Panc1 (cell line): ENCODE measurements at regions not wholly inside any gene's neighbourhood (a gene's known extent, or its start where the extent isn't known, plus 50 kb on each side); places are given as distances from the start of the nearest gene placed in this dataset.

ENCODE experiments used
- ATAC-seq: fragments of 200-7000 bp; cut with Tn5 transposase; 2 replicates; pipeline ENCODE4 v1.9.1; 2020; ENCODE audit warnings: mild to moderate bottlenecking, moderate library complexity
- BruUV-seq: library from RNA; stranded (reverse); fragments of 400-500 nt; replicated peaks from 2 replicates; lab custom pipeline; 2021; lab: Mats Ljungman, UMichigan
- CTCF ChIA-PET: fragments of 300-600 bp; sonication (Branson Sonifier 250); formaldehyde crosslinking; loops from one replicate; lab custom pipeline; 2022; ENCODE audit warnings: antibody characterized with exemption; lab: Charles Lee
- POLR2A ChIA-PET: fragments of 300-600 bp; sonication (Branson Sonifier 250); formaldehyde crosslinking; loops from one replicate; lab custom pipeline; 2022; ENCODE audit warnings: antibody characterized with exemption; lab: Charles Lee
- DNase-seq: peaks from one replicate; pipeline ENCODE4 v3.0.0-alpha.2; 2010; ENCODE audit warnings: low read depth, low spot score
- H3K27ac ChIP-seq: 2 replicates; pipeline ENCODE4 v1.5.1; 2011; ENCODE audit warnings: mild to moderate bottlenecking, low read length, inconsistent platforms
- H3K27me3 ChIP-seq: fragments of 200-500 bp; sonication (Bioruptor generic); 2 replicates; pipeline ENCODE4 v1.6.0; 2014; ENCODE audit warnings: low read length, inconsistent platforms; ENCODE audit not compliant: control insufficient read depth, insufficient read depth
- H3K36me3 ChIP-seq: fragments of 200-500 bp; sonication (Bioruptor generic); 2 replicates; pipeline ENCODE4 v1.5.1; 2014; ENCODE audit warnings: inconsistent platforms, mild to moderate bottlenecking, low read length, moderate library complexity; ENCODE audit not compliant: control insufficient read depth, insufficient read depth
- H3K4me1 ChIP-seq: 2 replicates; pipeline ENCODE4 v1.5.1; 2011; ENCODE audit warnings: inconsistent platforms, mild to moderate bottlenecking, low read length, moderate library complexity; ENCODE audit not compliant: control insufficient read depth, insufficient read depth
- H3K4me3 ChIP-seq, 2 experiments: 2 replicates each; pipeline ENCODE4 v1.5.1; 2011 to 2012; ENCODE audit warnings: low read depth in 2 of 2, low read length in 2 of 2, mild to moderate bottlenecking in 2 of 2, inconsistent platforms in 1 of 2, moderate library complexity in 1 of 2
- H3K9me3 ChIP-seq: fragments of 200-500 bp; sonication (Bioruptor generic); 2 replicates; pipeline ENCODE4 v1.5.1; 2014; ENCODE audit warnings: low read depth, mild to moderate bottlenecking, inconsistent platforms, low read length, moderate library complexity; ENCODE audit not compliant: control insufficient read depth, insufficient read depth
- CTCF ChIP-seq: fragments of 450-650 bp; IDR thresholded peaks from 2 replicates; pipeline ENCODE4 v1.5.1; 2017; ENCODE audit warnings: mild to moderate bottlenecking
- POLR2AphosphoS5 ChIP-seq: IDR thresholded peaks from 2 replicates; pipeline ENCODE4 v1.6.1; 2012; ENCODE audit warnings: mild to moderate bottlenecking, low read depth, low read length, moderate library complexity
- SIN3A ChIP-seq: IDR thresholded peaks from 2 replicates; pipeline ENCODE4 v1.6.1; 2012; ENCODE audit warnings: low read depth, mild to moderate bottlenecking, low read length, moderate library complexity, borderline replicate concordance; ENCODE audit not compliant: insufficient read depth
- TCF7L2 ChIP-seq: IDR thresholded peaks from 2 replicates; pipeline ENCODE4 v1.6.1; 2011; ENCODE audit warnings: mild to moderate bottlenecking, low read depth, low read length, inconsistent platforms
- in situ Hi-C: cut with HindIII; loops from 2 replicates; pipeline ENCODE4 v1.10.0; 2016; ENCODE audit warnings: low sequenced_read_pairs, low pct_unique_long_range_greater_than_20kb
- intact Hi-C: fragments of 100-400 bp; cut with micrococcal nuclease; formaldehyde crosslinking; loops from one replicate; pipeline ENCODE4 v1.10.0; 2022; ENCODE audit not compliant: unreplicated experiment
- TF ChIP-seq, protein P1 (sequence below), 2 experiments: IDR thresholded peaks; 2 replicates each; pipeline ENCODE4 v1.6.1; 2011 to 2012; ENCODE audit warnings: low read depth in 2 of 2, control low read depth in 1 of 2, low read length in 1 of 2, mild to moderate bottlenecking in 1 of 2, moderate library complexity in 1 of 2; ENCODE audit not compliant: insufficient read depth in 1 of 2

- no peak for TF ChIP-seq TCF7L2
- ChIA-PET CTCF (no interaction called here), POLR2A (no interaction called here)
- BruUV-seq, result no TSS peak
- no peaks in the 10 kb centered on the region for H3K4me1 ChIP-seq
- intact Hi-C loops (no loop called here), in situ Hi-C loops (no loop called here)
- H3K9me3 ChIP-seq, result no peaks in the 10 kb centered on the region
- H3K27me3 ChIP-seq, result peaks cover 31% of the 10 kb centered on the region
- H3K27ac ChIP-seq, result no peak overlapping the region
- H3K36me3 ChIP-seq, result no peaks in the 10 kb centered on the region
- ATAC-seq, result no peak
- no peak overlapping the region for H3K4me3 ChIP-seq
- DNase-seq, result no peak
Observed at GRCh38 chr6:169884158-169884557, 132.7 kb downstream of the ERMARD start.

GRCh38 chr6:169883316-169883715, 131.9 kb downstream of the ERMARD start:
- no peaks in the 10 kb centered on the region for H3K36me3 ChIP-seq
- peaks cover 37% of the 10 kb centered on the region for H3K27me3 ChIP-seq
- intact Hi-C loops (no loop called here), in situ Hi-C loops (no loop called here)
- no peaks in the 10 kb centered on the region for H3K9me3 ChIP-seq
- ChIA-PET CTCF (no interaction called here), POLR2A (no interaction called here)
- DNase-seq, result no peak
- H3K27ac ChIP-seq, result no peak overlapping the region
- no TSS peak for BruUV-seq
- no peak for ATAC-seq
- TF ChIP-seq, protein P1, sequence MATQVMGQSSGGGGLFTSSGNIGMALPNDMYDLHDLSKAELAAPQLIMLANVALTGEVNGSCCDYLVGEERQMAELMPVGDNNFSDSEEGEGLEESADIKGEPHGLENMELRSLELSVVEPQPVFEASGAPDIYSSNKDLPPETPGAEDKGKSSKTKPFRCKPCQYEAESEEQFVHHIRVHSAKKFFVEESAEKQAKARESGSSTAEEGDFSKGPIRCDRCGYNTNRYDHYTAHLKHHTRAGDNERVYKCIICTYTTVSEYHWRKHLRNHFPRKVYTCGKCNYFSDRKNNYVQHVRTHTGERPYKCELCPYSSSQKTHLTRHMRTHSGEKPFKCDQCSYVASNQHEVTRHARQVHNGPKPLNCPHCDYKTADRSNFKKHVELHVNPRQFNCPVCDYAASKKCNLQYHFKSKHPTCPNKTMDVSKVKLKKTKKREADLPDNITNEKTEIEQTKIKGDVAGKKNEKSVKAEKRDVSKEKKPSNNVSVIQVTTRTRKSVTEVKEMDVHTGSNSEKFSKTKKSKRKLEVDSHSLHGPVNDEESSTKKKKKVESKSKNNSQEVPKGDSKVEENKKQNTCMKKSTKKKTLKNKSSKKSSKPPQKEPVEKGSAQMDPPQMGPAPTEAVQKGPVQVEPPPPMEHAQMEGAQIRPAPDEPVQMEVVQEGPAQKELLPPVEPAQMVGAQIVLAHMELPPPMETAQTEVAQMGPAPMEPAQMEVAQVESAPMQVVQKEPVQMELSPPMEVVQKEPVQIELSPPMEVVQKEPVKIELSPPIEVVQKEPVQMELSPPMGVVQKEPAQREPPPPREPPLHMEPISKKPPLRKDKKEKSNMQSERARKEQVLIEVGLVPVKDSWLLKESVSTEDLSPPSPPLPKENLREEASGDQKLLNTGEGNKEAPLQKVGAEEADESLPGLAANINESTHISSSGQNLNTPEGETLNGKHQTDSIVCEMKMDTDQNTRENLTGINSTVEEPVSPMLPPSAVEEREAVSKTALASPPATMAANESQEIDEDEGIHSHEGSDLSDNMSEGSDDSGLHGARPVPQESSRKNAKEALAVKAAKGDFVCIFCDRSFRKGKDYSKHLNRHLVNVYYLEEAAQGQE (IDR thresholded peaks at IDR 0.05; ENCODE audit: insufficient read depth in 1 of 2, low read depth in 2 of 2, low read length in 1 of 2), result no peak
- TF ChIP-seq SIN3A (no peak), POLR2AphosphoS5 (no peak), CTCF (no peak), TCF7L2 (no peak)
- H3K4me3 ChIP-seq, result no peak overlapping the region
- no peaks in the 10 kb centered on the region for H3K4me1 ChIP-seq

- DNase-seq (no peak), ATAC-seq (no peak)
- in situ Hi-C loops (no loop called here), intact Hi-C loops (no loop called here)
- Histone ChIP-seq H3K4me1 (no peaks in the 10 kb centered on the region), H3K36me3 (no peaks in the 10 kb centered on the region), H3K9me3 (no peaks in the 10 kb centered on the region), H3K27ac (no peak overlapping the region), H3K27me3 (peaks cover 43% of the 10 kb centered on the region), H3K4me3 (no peak overlapping the region)
- ChIA-PET CTCF (no interaction called here), POLR2A (interaction anchor here (0.6 kb wide), 1 partner anchor 24 kb away, joined by 3 read pairs; no protein-coding TSS in a partner anchor)
- TF ChIP-seq POLR2AphosphoS5 (no peak), SIN3A (no peak), TCF7L2 (no peak)
- TF ChIP-seq, protein P1 (IDR thresholded peaks at IDR 0.05; ENCODE audit: insufficient read depth in 1 of 2, low read depth in 2 of 2, low read length in 1 of 2), result no peak
- no TSS peak for BruUV-seq
Observed at GRCh38 chr6:169881976-169882375, 130.6 kb downstream of the ERMARD start.
